Sciatic nerve (tissue), 2 donors: ENCODE measurements at regions not wholly inside any gene's neighbourhood (a gene's known extent, or its start where the extent isn't known, plus 50 kb on each side); places are given as distances from the start of the nearest gene placed in this dataset.

ENCODE experiments used
- ATAC-seq: fragments of 200-7000 bp; cut with Tn5 transposase; one replicate; pipeline ENCODE4 v1.9.1; 2020; ENCODE audit warnings: mild to moderate bottlenecking, moderate library complexity
- DNase-seq: peaks from one replicate; pipeline ENCODE4 v3.0.0-alpha.2; 2020; ENCODE audit warnings: low spot score
- intact Hi-C: fragments of 100-400 bp; cut with DNase I; formaldehyde crosslinking; loops from one replicate; pipeline ENCODE4 v1.14.2; 2022
- donor health status: DM: no; HTN: no; CAD: no.
- donor health status: DM: no; HTN: no; CAD: no.

DNA sequence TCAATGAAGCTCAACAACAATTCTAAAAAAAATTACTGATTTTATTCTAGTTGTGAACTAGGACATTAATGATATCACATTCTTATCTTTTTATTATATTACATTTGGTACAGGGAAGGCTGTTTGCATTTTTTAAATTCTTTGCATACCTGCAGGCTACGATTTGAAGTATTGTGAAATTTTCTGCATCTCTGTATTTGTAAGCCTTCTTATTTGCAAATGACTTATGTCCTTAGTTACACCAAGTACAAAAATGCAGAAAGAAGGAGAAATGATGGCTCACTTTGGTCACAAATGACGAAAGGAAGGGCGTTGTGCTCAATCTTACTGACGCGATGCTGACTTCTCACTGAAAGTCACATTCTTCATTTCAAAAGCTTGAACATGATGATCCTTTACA, 227.5 kb upstream of the SOX11 start:
- DNase-seq: no peak
- intact Hi-C loops: no loop called here
- ATAC-seq: no peak

DNA sequence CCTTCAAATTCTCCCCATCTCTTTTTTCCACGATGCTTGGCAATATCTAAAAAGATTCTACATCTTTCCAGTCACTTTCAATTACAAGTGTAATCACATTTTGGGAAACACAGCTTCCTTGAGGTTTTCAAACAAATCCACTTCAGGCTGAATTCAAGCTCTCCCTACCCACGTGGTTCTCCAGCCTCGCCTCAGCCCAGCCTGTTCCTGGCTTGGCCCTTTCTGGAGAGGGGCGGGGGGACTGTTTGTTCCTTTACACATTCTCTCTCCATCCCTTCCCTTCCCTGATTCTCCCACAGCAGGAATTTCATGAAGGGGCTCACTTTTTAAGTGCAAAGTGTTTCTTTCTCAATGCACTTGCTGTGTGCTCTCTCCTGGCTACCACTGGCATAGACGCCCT, 226.3 kb upstream of the SOX11 start:
- ATAC-seq: no peak
- intact Hi-C loops: no loop called here

DNA sequence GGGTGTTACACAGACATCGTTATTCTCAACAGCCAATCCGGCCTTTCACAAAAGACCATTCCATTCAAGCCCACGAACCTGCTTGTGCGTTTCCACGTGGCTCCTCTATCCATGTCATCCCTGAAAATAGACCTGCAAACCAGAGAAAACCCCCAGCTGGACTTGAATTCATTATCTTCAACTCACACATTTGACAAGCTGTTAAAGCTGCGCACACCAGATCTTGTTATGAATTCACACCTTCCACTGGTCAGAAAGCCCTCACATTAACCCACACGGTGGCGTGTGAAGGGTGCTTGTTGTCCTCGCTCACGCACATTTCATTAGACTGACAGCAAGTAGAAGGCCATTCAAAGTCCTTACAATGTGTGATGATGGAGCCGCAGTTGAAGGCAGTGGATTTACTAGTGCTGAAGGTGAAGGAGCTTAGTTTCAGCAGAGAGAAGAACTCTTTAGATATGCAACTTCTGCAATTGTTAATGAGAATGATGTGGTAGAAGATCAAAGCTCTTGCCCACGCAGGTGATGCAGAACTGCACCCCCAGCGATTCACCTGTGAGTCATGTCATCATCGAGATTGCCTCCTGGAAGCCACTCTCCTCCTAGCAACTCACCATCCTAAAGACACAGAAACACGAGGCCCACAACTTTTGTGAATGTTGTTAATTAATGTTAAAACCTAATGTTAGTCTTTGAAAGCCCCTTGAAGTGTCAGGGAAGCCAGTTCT, 224.8 kb upstream of the SOX11 start:
- intact Hi-C loops: no loop called here
- DNase-seq: no peak
- ATAC-seq: no peak

More for the DNA sequence above, 226.3 kb upstream of the SOX11 start:
- no peak for DNase-seq

DNA sequence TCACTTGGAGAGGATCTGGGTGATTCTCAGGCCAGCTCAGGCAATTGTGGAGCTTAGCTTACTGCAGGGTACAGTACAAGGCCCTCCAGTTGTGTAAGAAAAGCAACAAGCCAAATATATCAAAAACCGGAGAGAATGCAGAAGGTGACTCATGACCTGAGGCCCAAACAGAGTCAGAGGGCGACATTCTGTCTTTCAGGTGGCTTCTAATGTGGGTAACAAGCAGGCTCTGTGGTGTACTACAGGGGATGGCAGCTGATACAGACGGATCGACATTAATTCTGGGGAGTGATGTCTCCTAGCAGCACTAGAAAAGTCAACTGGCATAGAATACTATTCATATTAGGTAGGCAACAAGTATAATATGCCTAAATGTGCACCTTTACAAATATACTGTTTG, 219.5 kb upstream of the SOX11 start:
- ATAC-seq (no peak), DNase-seq (no peak)
- intact Hi-C loops: no loop called here

DNA sequence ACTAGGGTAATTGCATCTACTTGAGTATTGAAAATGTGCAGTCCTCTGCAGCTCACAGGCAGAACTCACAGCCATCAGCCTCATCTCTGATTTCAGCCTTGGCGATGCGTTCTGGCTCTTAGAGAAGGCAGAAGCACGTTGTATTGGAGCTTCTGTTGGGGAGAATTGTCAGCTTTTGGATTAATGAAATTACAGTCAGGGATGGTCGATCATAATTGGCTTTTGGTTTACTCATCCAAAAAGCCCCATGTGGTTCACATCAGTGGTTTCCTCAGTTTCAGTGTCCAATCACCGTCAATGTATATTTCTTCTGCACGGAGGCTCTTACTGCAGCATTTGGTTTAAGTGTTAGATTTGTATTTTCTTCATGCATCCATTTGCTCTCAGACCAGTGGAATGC, 218.5 kb upstream of the SOX11 start:
- no peak for ATAC-seq
- intact Hi-C loops: no loop called here

DNA sequence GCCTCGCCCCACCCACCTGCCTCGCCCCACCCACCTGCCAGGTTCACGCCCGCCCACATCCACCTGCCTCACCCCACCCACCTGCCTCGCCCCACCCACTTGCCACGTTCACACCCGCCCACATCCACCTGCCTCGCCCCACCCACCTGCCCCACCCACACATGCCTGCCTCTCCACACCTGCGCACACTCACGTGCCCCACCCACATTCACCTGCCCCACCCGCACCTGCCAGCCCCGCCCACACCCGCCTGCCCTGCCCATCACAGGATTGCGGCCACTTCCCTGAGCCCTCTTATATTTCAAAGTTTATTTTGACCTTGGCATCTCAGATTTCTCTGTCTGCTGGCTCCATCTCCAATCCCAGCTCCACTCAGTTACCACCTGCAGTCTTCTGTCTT, 217.5 kb upstream of the SOX11 start:
- ATAC-seq: no peak
- intact Hi-C loops: no loop called here

More for the DNA sequence above, 218.5 kb upstream of the SOX11 start:
- no peak for DNase-seq

DNA sequence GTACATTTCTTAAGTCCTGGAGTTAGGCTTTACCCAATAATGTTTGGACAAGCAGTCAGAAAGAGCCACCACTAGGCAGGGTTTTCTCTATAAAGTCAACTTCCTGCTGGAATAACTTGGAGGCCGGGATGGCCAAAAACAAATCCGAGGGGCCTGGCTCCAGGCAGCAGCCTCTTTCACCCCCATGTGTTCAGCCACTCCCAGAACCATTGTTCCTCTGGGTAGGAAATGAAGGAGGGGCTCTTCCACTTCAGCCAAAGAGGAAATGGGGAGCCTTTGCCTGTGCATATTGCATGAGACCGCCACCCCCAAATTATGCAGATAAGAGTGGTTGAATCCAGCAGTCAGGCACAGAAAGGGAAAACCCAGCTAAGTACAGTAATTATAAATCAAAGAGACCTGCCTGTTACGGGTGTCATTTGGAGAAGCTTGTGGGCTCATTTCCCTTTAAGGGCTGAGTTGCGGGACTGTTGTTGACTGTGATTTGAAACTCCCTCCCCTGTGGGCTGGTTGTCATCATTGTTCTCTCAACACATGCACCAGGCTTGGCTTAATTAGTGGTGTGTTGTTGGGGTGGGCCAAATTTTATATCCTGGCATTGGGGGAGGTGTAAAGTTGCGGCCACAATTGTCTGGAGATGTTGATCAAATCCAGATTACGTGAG, 212.8 kb upstream of the SOX11 start:
- no peak for ATAC-seq
- no peak for DNase-seq
- intact Hi-C loops: no loop called here

More for the DNA sequence above, 217.5 kb upstream of the SOX11 start:
- no peak for DNase-seq

DNA sequence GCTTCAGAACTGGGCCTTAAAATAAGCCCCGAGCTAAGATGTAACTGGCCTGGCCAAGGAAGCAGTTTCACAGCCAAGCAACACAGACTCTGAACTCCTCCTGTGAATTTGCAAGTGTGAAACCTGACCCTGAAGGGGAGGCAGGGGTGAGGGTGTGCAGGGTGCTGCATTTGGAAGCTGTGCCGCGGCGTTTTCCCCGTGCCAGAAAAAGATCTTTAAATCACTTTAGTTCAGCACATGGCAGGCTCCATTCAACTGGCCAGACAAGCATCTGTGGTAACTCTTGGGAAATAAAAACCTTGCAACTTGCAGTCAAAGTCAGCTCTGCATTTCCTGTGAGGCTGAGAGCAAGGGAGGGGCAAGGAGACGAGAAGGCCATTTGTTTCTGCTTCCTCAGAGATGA, 209.3 kb upstream of the SOX11 start:
- ATAC-seq (peak; percentile 83), DNase-seq (no peak)
- intact Hi-C loops: no loop called here

DNA sequence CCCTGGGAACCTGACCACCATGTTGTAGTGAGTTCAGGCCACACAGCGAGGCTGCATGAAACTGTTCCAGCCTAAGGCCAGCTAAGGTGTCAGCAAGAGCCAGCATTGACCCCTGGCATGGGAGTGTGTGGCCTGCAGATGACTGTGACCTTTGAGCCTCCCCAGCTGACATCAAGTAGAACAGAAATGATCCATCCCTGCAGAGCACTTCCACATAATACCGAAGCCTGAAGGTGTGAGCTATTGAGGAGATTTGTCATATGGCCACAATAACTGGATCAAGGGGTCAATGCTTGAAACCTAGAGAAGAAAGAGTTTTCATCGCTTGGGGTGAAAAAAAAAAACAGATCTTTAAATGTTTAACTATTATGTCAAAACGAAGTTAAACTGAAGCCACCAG, 207.3 kb upstream of the SOX11 start:
- ATAC-seq (no peak), DNase-seq (no peak)
- intact Hi-C loops: no loop called here

DNA sequence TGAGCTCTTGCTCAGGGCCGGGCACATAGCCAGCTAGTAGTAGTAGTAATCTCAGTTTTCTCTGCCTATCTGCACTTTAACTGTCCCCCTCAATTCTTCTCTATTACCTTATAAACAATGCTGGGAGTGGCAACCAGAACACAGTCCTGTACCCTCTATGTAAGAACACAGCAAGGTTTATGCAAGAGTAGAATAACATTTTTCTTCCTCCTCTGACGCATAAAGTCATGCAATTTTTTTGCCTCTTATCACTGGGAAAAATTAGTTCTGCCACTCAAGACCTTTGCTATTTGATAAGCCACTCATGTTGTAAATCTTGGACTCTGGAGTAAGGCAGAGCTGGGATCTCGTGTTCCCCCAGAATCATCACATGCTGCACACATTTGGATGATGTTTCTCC, 200.7 kb upstream of the SOX11 start:
- ATAC-seq (no peak), DNase-seq (no peak)
- intact Hi-C loops: no loop called here

DNA sequence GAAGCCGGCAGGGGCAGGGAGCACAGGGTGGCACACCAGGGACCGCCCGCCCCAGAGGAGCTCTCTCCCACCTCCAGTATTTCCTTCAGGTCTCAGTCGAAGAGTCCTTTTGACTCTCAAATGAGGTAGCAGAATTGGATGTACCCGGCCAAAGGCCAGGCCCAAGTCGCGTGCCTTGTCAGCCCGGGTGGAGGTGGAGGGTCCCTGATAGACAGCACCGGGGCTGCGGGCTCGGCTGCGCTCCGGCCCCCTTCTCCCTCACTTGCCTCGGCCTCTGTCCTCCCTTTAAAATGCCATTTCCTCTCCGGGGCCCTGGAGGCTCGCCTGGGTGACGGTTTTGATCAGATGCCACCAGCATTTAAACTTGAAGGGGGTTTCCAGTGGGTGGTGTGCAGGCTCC, 198.9 kb upstream of the SOX11 start:
- ATAC-seq (no peak), DNase-seq (no peak)
- intact Hi-C loops: no loop called here

DNA sequence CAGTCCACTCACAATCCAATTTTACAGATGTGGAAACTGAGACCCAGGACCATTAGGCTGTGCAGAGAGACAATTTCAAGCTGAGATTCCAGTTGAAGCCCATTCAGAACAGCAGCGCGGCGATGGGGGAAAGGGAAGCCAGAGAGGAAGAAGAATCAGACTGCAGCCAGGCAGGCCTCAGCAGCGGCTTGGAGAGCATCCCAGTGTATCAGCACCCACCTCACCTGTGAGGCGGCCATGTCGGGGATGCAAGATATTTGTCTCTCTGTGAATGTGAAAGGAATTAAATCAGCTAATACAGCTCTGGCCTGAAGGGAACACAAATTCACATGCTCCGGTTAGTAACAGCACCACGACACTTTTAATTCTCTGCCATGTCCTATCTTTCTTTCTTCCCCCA, 198.0 kb upstream of the SOX11 start:
- intact Hi-C loops: no loop called here
- no peak for ATAC-seq
- DNase-seq: no peak

DNA sequence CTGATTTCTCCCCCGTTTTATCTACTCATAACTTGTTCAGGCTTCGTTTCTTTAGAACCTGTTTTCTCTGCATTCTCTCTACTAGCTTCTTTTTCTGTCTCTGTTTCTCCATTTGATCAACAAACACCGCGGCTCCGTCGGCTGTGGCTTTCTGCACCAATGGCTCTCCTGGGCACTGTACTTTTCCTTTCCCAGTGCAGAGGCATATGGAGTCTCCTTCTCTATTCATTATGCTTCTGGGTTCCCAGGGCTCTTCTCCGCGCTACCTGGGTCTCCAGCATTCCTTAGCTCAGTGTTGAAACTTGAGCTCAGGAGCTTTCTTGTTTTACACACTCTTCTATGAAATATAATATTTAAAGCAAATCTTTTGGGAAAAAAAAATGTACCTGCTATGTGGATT, 196.6 kb upstream of the SOX11 start:
- no peak for DNase-seq
- intact Hi-C loops: no loop called here
- ATAC-seq: no peak

DNA sequence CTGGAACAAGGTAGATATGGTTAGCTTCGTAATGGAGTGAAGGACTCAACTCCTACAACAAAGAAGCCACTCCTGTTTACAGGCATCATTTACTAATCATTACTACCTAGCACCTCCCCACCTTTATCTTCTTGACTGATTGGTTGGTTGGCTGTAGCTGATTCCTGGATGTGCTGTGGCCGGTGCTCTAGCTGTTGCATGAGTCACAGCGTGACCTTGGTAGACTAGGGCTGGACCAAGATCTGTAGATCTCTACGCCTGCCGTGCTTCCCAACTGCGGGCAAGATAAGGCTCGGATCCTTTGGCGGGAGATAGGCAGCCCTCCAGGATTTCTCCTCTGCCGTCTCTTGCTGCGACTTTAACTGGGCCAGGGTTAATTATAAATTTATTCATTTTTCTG, 194.3 kb upstream of the SOX11 start:
- DNase-seq: no peak
- no peak for ATAC-seq
- intact Hi-C loops: no loop called here

DNA sequence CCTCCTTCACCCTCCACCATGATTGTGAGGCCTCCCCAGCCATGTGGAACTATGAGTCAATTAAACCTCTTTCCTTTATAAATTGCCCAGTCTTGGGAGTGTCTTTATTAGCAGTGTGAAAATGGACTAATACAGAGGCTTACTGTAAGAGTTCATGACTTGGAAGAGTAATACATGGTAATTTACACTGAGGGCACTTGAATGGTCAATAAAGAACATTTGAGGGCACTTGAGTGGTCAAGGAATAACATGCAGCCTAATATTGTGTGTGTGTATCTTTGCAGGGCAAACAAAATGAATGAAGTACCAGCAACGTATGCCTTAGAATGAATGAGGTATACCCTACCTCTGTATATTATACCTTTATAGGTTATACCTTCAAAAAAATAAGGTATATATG, 190.4 kb upstream of the SOX11 start:
- ATAC-seq: no peak

DNA sequence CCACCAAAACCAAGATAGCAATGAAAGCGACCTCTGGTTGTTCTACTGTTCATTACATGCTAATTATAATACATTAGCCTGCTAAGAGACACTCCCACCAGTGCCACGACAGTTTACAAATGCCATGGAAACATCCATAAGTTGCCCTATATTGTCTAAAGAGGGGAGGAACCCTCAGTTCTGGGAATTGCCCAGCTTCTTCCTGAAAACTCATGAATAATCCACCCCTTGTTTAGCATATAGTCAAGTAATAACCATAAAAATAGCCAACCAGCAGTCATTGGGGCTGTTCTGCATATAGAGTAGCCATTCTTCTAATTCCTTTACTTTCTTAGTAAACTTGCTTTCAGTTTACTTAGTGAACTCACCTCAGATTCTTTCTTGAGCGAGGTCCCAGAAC, 189.8 kb upstream of the SOX11 start:
- ATAC-seq (no peak), DNase-seq (no peak)
- intact Hi-C loops: no loop called here

More for the DNA sequence above, 190.4 kb upstream of the SOX11 start:
- intact Hi-C loops: no loop called here
- no peak for DNase-seq

DNA sequence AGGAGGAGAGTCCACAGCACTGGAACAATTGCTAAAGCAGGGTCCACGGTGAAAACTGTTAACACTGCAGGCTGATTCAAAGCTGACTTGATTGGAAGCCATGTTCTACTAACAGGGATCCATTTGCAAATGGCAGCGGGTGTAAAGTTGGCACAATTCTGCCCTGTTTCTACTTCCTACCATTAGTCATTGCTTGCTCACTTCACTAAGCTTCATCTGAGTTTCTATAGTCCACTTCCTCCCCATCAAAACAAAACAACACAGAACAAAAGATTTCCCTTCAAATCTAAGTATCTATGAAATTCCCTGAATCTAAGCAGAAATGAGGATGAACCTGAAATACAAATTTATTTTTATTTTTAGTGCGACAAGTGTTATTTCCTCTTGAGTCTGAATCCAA, 187.4 kb upstream of the SOX11 start:
- DNase-seq: no peak
- intact Hi-C loops: no loop called here
- ATAC-seq: no peak

DNA sequence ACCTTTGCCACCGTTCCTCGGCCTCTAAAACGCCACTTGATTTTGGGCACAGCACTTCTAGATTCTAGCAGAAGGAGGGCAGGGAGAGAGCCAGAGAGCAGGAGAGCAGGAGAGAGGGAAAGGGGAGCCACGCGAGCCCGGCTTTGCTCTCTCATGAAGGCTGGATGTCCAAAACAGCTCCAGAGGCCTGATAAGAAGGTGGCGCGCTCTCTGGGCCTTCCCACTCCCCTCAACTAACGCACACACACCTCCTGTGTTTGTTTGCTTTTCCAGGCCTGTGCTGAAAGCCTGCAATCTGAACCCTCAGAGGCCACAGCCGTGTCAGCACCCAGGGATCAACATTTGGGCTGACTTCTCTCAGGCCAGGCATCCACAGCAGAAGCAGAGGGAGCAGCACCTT, 184.8 kb upstream of the SOX11 start:
- intact Hi-C loops: no loop called here
- no peak for ATAC-seq

DNA sequence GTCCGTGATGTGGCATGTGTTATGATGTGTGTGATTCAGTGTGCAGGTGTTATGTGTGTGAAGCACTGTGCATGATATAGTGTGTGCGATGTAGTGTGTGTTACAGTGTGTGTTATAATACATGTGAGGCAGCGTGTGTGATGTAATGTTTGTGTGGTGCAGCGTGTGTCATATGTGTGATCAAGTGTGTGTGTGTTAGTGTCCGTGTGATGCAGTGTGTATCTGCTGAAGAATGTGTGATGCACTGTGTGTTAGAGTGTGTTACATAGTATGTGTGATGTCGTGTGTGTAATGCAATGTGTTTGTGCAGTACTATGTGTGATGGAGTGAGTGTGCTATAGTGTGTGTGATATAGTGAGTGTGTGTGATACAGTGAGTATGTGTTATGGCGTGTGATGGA, 182.8 kb upstream of the SOX11 start:
- ATAC-seq (no peak), DNase-seq (no peak)
- intact Hi-C loops: no loop called here

More for the DNA sequence above, 184.8 kb upstream of the SOX11 start:
- DNase-seq: no peak

DNA sequence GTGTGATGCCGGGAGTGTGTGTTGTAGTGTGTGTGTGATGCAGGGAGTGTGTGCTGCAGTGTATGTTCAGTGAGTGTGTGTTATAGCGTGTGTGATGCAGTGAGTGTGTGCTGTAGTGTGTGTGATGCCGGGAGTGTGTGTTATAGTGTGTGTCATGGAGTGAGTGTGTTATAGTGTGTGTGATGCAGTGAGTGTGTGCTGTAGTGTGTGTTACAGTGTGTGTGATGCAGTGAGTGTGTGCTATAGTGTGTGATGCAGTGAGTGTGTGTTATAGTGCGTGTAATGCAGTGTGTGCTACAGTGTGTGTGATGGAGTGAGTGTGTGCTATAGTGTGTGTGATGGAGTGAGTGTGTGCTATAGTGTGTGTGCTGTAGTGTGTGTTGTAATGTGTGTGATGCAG, 182.1 kb upstream of the SOX11 start:
- ATAC-seq (no peak), DNase-seq (no peak)
- intact Hi-C loops: no loop called here

DNA sequence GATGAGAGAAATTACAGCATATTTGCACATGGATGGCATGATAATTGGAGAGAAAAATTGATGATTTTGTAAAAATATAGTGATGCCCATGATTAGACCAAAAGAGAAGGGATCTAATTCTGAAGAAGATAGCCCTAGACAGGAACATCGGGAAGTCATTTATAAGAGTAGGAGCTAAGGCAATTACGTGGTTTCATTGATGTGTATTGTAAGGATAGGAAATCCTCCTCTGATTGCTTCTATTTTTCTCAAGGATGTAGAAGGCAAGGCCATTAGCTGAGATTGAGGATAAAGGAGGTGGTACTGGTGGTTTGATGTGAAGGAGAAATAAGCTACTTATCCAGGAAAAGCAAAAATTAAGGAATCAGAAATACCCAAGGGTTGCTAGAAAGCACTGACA, 176.5 kb upstream of the SOX11 start:
- ATAC-seq (no peak), DNase-seq (no peak)
- intact Hi-C loops: no loop called here
